ENCODE measurements at regions not wholly inside any gene's neighbourhood (a gene's known extent, or its start where the extent isn't known, plus 50 kb on each side); places are given as distances from the start of the nearest gene placed in this dataset.

DNA sequence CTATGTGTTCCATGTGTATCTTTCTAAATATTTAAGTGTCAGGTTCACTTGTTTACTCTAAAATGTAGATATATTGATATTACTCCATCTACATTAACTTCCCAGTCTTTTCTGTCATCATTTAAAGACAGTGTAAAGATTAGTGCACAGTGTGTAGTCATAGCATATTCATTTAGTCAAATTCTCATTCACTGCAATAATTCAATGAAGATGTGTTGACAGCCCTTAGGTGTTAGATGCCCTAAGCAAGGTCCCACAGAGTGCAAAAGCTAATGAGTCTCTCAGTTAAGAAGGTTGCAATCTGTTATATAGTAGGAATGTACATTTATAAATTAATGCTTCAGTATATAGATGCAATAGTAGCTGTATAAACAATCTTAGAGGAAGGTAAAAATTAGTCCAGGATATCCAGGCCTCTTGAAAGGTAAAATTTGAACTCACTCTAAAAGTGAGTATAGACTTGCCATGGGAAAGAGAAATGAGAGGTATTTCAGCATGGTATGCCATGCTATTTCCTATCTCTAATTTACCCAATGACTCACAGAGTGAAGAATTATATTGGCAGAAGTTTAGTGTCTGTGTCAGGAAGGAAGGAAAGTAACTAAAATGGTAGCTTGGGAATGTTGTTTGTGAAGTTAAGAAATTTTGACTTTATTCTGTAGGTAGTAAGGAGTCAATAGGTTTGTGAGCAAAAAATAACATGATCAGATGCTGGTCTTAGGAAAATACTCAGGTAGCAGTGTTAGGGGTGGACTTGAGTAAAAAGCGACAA, 969.9 kb upstream of the CITED2 start:
- DNase-seq (ENCODE audit: low spot score): no peak
- POLR2A ChIA-PET (ENCODE audit: low non-redundant PET): interaction anchor here (0.6 kb wide), 1 partner anchor 46 kb away, joined by 25 read pairs; no protein-coding TSS in a partner anchor
- CTCF ChIA-PET: no interaction called here
- TF ChIP-seq, protein P1, sequence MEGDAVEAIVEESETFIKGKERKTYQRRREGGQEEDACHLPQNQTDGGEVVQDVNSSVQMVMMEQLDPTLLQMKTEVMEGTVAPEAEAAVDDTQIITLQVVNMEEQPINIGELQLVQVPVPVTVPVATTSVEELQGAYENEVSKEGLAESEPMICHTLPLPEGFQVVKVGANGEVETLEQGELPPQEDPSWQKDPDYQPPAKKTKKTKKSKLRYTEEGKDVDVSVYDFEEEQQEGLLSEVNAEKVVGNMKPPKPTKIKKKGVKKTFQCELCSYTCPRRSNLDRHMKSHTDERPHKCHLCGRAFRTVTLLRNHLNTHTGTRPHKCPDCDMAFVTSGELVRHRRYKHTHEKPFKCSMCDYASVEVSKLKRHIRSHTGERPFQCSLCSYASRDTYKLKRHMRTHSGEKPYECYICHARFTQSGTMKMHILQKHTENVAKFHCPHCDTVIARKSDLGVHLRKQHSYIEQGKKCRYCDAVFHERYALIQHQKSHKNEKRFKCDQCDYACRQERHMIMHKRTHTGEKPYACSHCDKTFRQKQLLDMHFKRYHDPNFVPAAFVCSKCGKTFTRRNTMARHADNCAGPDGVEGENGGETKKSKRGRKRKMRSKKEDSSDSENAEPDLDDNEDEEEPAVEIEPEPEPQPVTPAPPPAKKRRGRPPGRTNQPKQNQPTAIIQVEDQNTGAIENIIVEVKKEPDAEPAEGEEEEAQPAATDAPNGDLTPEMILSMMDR (conservative IDR thresholded peaks at IDR 0.05; ENCODE audit: low read depth, low read length): no peak
- TF ChIP-seq EZH2 (IDR thresholded peaks at IDR 0.05; ENCODE audit: borderline replicate concordance, low read depth, low read length, poor library complexity, severe bottlenecking): no peak
- BruUV-seq (replicated peaks): no TSS peak
- no peaks in the 10 kb centered on the region for H3K9me3 ChIP-seq (ENCODE audit: low read depth, low read length, poor library complexity, severe bottlenecking)
- intact Hi-C loops (cut with micrococcal nuclease; ENCODE audit: unreplicated experiment): no loop called here
- no peaks in the 10 kb centered on the region for H3K27me3 ChIP-seq (replicated peaks; ENCODE audit: insufficient read depth, low read depth, low read length, poor library complexity)
- no peak overlapping the region for H3K27ac ChIP-seq (ENCODE audit: low read depth, low read length, poor library complexity, severe bottlenecking)
- H3K4me3 ChIP-seq (ENCODE audit: low read depth, low read length, poor library complexity, severe bottlenecking): no peak overlapping the region
- no peaks in the 10 kb centered on the region for H3K4me1 ChIP-seq (ENCODE audit: insufficient read depth, low read length, poor library complexity, severe bottlenecking)
- no peaks in the 10 kb centered on the region for H3K36me3 ChIP-seq (ENCODE audit: insufficient read depth, low read length, poor library complexity, severe bottlenecking)

DNA sequence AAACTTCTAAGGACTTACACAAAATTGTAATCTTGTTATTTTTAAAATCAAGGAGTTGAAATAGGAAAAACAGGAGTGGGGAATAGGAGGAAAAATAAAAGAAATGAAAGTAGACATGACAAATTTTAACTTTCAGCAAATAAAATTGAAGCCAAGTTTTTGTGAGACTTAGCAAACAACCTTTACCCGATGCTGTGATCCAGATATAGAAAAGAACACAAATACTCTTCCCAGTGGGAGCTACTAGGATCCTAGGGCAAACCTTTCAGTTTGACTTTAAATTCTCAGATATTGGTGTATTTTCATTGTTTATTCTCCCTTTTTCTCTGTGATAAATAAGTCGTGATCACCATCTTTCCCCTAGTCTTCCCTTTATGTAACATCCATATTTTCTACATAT, 968.7 kb upstream of the CITED2 start:
- no peaks in the 10 kb centered on the region for H3K4me1 ChIP-seq (ENCODE audit: insufficient read depth, low read length, poor library complexity, severe bottlenecking)
- no peak overlapping the region for H3K27ac ChIP-seq (ENCODE audit: low read depth, low read length, poor library complexity, severe bottlenecking)
- CTCF ChIA-PET: no interaction called here
- no peak for DNase-seq (ENCODE audit: low spot score)
- no peaks in the 10 kb centered on the region for H3K36me3 ChIP-seq (ENCODE audit: insufficient read depth, low read length, poor library complexity, severe bottlenecking)
- intact Hi-C loops (cut with micrococcal nuclease; ENCODE audit: unreplicated experiment): no loop called here
- H3K27me3 ChIP-seq (replicated peaks; ENCODE audit: insufficient read depth, low read depth, low read length, poor library complexity): no peaks in the 10 kb centered on the region
- POLR2A ChIA-PET (ENCODE audit: low non-redundant PET): no interaction called here
- no TSS peak for BruUV-seq (replicated peaks)
- H3K4me3 ChIP-seq (ENCODE audit: low read depth, low read length, poor library complexity, severe bottlenecking): no peak overlapping the region
- H3K9me3 ChIP-seq (ENCODE audit: low read depth, low read length, poor library complexity, severe bottlenecking): no peaks in the 10 kb centered on the region
- TF ChIP-seq, protein P1 (conservative IDR thresholded peaks at IDR 0.05; ENCODE audit: low read depth, low read length): no peak
- no peak for TF ChIP-seq EZH2 (IDR thresholded peaks at IDR 0.05; ENCODE audit: borderline replicate concordance, low read depth, low read length, poor library complexity, severe bottlenecking)

DNA sequence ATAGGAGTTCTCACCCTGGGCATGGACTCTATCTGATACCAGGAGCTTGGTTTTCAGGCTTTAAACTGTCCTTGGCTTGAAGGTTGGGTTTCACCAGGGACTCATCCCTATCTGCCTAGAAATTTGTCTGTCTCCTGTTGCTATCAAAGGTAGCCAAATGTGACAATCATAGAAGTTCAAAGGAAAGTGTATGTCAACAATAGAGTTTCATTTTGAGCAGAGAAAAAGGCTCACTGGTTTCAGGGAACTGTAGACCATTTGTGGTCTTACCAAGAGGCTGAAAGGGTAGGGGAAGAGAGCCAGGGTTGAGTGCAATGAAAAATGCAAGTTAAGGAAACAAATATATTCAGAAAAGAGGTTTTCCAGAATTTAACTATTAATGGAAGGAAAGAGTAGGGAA, 966.8 kb upstream of the CITED2 start:
- BruUV-seq (replicated peaks): no TSS peak

More for the DNA sequence above, 966.8 kb upstream of the CITED2 start:
- no peaks in the 10 kb centered on the region for H3K4me1 ChIP-seq (ENCODE audit: insufficient read depth, low read length, poor library complexity, severe bottlenecking)
- no peak for DNase-seq (ENCODE audit: low spot score)
- H3K9me3 ChIP-seq (ENCODE audit: low read depth, low read length, poor library complexity, severe bottlenecking): no peaks in the 10 kb centered on the region
- no peak overlapping the region for H3K4me3 ChIP-seq (ENCODE audit: low read depth, low read length, poor library complexity, severe bottlenecking)
- TF ChIP-seq, protein P1 (conservative IDR thresholded peaks at IDR 0.05; ENCODE audit: low read depth, low read length): no peak
- no peak for TF ChIP-seq EZH2 (IDR thresholded peaks at IDR 0.05; ENCODE audit: borderline replicate concordance, low read depth, low read length, poor library complexity, severe bottlenecking)
- POLR2A ChIA-PET (ENCODE audit: low non-redundant PET): no interaction called here
- H3K36me3 ChIP-seq (ENCODE audit: insufficient read depth, low read length, poor library complexity, severe bottlenecking): no peaks in the 10 kb centered on the region
- intact Hi-C loops (cut with micrococcal nuclease; ENCODE audit: unreplicated experiment): no loop called here
- CTCF ChIA-PET: no interaction called here
- H3K27me3 ChIP-seq (replicated peaks; ENCODE audit: insufficient read depth, low read depth, low read length, poor library complexity): no peaks in the 10 kb centered on the region
- H3K27ac ChIP-seq (ENCODE audit: low read depth, low read length, poor library complexity, severe bottlenecking): no peak overlapping the region

Measured in A673 (cell line).